ENCODE measurements at regions not wholly inside any gene's neighbourhood (a gene's known extent, or its start where the extent isn't known, plus 50 kb on each side); places are given as distances from the start of the nearest gene placed in this dataset.

- TF ChIP-seq OVOL2 (CRISPR knock-in tag; IDR thresholded peaks at IDR 0.05; ENCODE audit: borderline replicate concordance) (no peak), ARID4B (CRISPR knock-in tag; IDR thresholded peaks at IDR 0.05; ENCODE audit: borderline replicate concordance) (no peak), ZBTB43 (CRISPR knock-in tag; IDR thresholded peaks at IDR 0.05) (no peak), E2F5 (CRISPR knock-in tag; IDR thresholded peaks at IDR 0.05) (no peak), RORB (CRISPR knock-in tag; IDR thresholded peaks at IDR 0.05) (no peak), ATF6 (CRISPR knock-in tag; IDR thresholded peaks at IDR 0.05) (no peak)
These were observed 448.4 kb downstream of the HACE1 start (continued) for GRCh38 chr6:104411302-104411701.

GRCh38 chr6:104409913-104410312 lies 449.8 kb downstream of the HACE1 start:
- no peak overlapping the region for H3K27ac Mint-ChIP-seq
- H3K36me3 Mint-ChIP-seq: no peaks in the 10 kb centered on the region

More at GRCh38 chr6:104409913-104410312, 449.8 kb downstream of the HACE1 start:
- CTCF ChIA-PET: no interaction called here
- no peak for DNase-seq (ENCODE audit: low spot score)
- H3K4me1 Mint-ChIP-seq: peaks cover 18% of the 10 kb centered on the region
- POLR2A ChIA-PET: interaction anchor here (0.6 kb wide), 1 partner anchor 1041 kb away, joined by 6 read pairs; no protein-coding TSS in a partner anchor
- no peak for TF ChIP-seq IRF1 (CRISPR knock-in tag; IDR thresholded peaks at IDR 0.05)
- no peak for TF ChIP-seq MLX (CRISPR knock-in tag; IDR thresholded peaks at IDR 0.05)
- no peak for TF ChIP-seq NFYB (CRISPR knock-in tag; conservative IDR thresholded peaks at IDR 0.05; ENCODE audit: low read depth)
- TF ChIP-seq FOXP1 (CRISPR knock-in tag; IDR thresholded peaks at IDR 0.05; ENCODE audit: borderline replicate concordance): no peak
- TF ChIP-seq ATF3 (CRISPR knock-in tag; conservative IDR thresholded peaks at IDR 0.05): no peak
- no peak for TF ChIP-seq NR1H2 (CRISPR knock-in tag; IDR thresholded peaks at IDR 0.05)
- no peak for TF ChIP-seq CTCF (IDR thresholded peaks at IDR 0.05)
- H3K4me3 Mint-ChIP-seq: no peak overlapping the region
- H3K27me3 Mint-ChIP-seq (ENCODE audit: low read depth): no peaks in the 10 kb centered on the region
- ATAC-seq: no peak
- no peaks in the 10 kb centered on the region for H3K9me3 Mint-ChIP-seq

Data from WTC11 (cell line).